Central memory CD8-positive, alpha-beta T cell (primary cell): ENCODE measurements at regions not wholly inside any gene's neighbourhood (a gene's known extent, or its start where the extent isn't known, plus 50 kb on each side); places are given as distances from the start of the nearest gene placed in this dataset.

Experiments
- ATAC-seq: fragments of 150-1000 bp; cut with Tn5 transposase; replicated peaks from 2 replicates; pipeline ENCODE4 v1.10.0; 2022; ENCODE audit warnings: mild to moderate bottlenecking, moderate FRiP score, moderate number of reproducible peaks; ENCODE audit not compliant: poor library complexity, severe bottlenecking; ENCODE audit errors: extremely low read depth
- DNase-seq, 2 donors: peaks; one replicate each; pipeline ENCODE4 v3.0.0; 2021; ENCODE audit warnings: low spot score in 2 of 2
- H3K27ac Mint-ChIP-seq: one replicate; pipeline ENCODE4 v1.8.0; 2022; ENCODE audit warnings: low read depth, mild to moderate bottlenecking, moderate library complexity, mixed read lengths
- H3K27me3 Mint-ChIP-seq: one replicate; pipeline ENCODE4 v1.8.0; 2022; ENCODE audit warnings: mixed read lengths
- H3K36me3 Mint-ChIP-seq: one replicate; pipeline ENCODE4 v1.8.0; 2022; ENCODE audit warnings: mild to moderate bottlenecking, moderate library complexity, mixed read lengths; ENCODE audit not compliant: insufficient read depth
- H3K4me1 Mint-ChIP-seq: one replicate; pipeline ENCODE4 v1.8.0; 2022; ENCODE audit warnings: mixed read lengths
- H3K4me3 Mint-ChIP-seq: one replicate; pipeline ENCODE4 v1.8.0; 2022; ENCODE audit warnings: mild to moderate bottlenecking, moderate library complexity, mixed read lengths
- H3K9me3 Mint-ChIP-seq: one replicate; pipeline ENCODE4 v1.8.0; 2022; ENCODE audit warnings: mixed read lengths

- H3K4me1 Mint-ChIP-seq, result no peaks in the 10 kb centered on the region
- ATAC-seq, result no peak
- H3K27ac Mint-ChIP-seq, result no peak overlapping the region
- no peaks in the 10 kb centered on the region for H3K9me3 Mint-ChIP-seq
- peaks cover 36% of the 10 kb centered on the region for H3K27me3 Mint-ChIP-seq
- no peak for DNase-seq
- H3K4me3 Mint-ChIP-seq, result no peak overlapping the region
- H3K36me3 Mint-ChIP-seq, result peaks cover 3% of the 10 kb centered on the region
These were observed 406.8 kb upstream of the SULF2 start for GRCh38 chr20:48192109-48192508.

DNA sequence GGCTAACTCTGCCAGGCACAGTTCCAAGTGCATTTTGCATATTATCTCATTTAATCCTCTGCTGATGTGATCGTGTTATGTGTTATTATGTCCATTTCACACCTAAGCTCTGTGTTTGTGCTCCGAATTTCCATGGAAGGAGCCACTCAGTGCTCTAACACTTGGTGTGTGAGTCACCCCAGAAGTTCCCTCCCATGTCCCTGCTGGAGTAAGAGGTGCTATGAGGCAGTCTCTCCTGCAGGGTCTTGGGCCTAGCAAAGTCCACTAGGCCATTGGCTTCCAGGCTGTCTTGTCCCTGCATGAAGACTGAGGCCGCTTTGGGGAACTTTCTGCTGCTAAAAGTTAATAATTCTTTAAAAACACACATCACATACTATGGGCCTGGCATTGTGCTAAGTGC is 405.9 kb upstream of the SULF2 start:
- Mint-ChIP-seq H3K27ac (no peak overlapping the region), H3K9me3 (no peaks in the 10 kb centered on the region), H3K4me1 (no peaks in the 10 kb centered on the region), H3K4me3 (no peak overlapping the region), H3K27me3 (peaks cover 35% of the 10 kb centered on the region), H3K36me3 (peaks cover 3% of the 10 kb centered on the region)
- no peak for DNase-seq
- ATAC-seq, result no peak

- H3K27me3 Mint-ChIP-seq, result peaks cover 30% of the 10 kb centered on the region
- H3K9me3 Mint-ChIP-seq, result no peaks in the 10 kb centered on the region
- DNase-seq, result no peak
- no peak overlapping the region for H3K27ac Mint-ChIP-seq
- peaks cover 3% of the 10 kb centered on the region for H3K36me3 Mint-ChIP-seq
- no peak overlapping the region for H3K4me3 Mint-ChIP-seq
- no peak for ATAC-seq
- H3K4me1 Mint-ChIP-seq, result no peaks in the 10 kb centered on the region
These were observed 405.5 kb upstream of the SULF2 start for GRCh38 chr20:48190757-48191156.

- no peak for DNase-seq
- no peaks in the 10 kb centered on the region for H3K36me3 Mint-ChIP-seq
- H3K27me3 Mint-ChIP-seq, result peaks cover 18% of the 10 kb centered on the region
- ATAC-seq, result no peak
- no peak overlapping the region for H3K4me3 Mint-ChIP-seq
- H3K9me3 Mint-ChIP-seq, result no peaks in the 10 kb centered on the region
- no peaks in the 10 kb centered on the region for H3K4me1 Mint-ChIP-seq
- H3K27ac Mint-ChIP-seq, result no peak overlapping the region
These were observed 403.9 kb upstream of the SULF2 start for GRCh38 chr20:48189181-48189580.

DNA sequence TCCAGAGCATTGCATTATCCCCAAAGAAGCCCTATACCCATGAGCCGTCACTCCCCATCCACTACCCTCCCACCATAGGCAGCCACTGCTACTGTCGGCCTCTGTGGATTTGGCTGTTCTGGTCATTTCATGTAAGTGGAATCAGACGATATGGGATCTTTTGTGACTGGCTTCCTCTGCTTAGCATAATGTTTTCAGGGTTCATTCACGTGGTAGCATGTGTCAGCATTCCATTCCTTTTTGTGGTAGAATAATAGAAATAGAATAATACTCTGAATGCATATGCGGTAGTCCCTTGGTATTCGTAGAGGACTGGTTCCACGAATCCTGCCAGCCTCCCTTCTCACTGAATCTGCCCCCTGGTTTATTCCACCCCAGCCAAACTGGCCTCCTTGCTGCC is 402.6 kb upstream of the SULF2 start:
- Mint-ChIP-seq H3K27ac (no peak overlapping the region), H3K9me3 (no peaks in the 10 kb centered on the region), H3K27me3 (peaks cover 5% of the 10 kb centered on the region), H3K4me3 (no peak overlapping the region), H3K4me1 (no peaks in the 10 kb centered on the region), H3K36me3 (no peaks in the 10 kb centered on the region)
- DNase-seq, result no peak
- ATAC-seq, result no peak

- Mint-ChIP-seq H3K27me3 (no peaks in the 10 kb centered on the region), H3K9me3 (no peaks in the 10 kb centered on the region), H3K36me3 (no peaks in the 10 kb centered on the region), H3K27ac (no peak overlapping the region), H3K4me3 (no peak overlapping the region), H3K4me1 (no peaks in the 10 kb centered on the region)
- DNase-seq (no peak), ATAC-seq (no peak)
These were observed 401.6 kb upstream of the SULF2 start for GRCh38 chr20:48186915-48187314.

DNA sequence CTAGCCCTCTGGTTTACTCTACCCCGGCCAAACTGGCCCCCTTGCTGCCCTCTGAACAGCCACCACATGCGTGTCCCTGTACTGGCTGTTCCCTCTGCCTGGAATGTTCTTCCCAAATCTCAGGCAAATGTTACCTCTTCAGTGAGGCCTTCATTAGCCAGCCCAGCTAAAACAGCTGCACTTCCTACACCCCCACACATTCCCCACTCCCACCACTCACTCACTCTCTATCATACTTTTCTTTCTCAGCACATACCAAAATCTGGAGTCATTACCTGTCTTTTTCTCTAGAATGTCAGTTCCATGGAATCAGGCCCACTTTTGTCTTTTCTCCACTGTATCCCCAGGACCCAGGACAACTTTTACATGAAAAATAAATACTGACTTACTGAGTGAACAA is 401.2 kb upstream of the SULF2 start:
- Mint-ChIP-seq H3K36me3 (no peaks in the 10 kb centered on the region), H3K4me1 (no peaks in the 10 kb centered on the region), H3K27ac (no peak overlapping the region), H3K9me3 (no peaks in the 10 kb centered on the region), H3K27me3 (no peaks in the 10 kb centered on the region), H3K4me3 (no peak overlapping the region)
- DNase-seq, result no peak
- no peak for ATAC-seq

- ATAC-seq, result no peak
- H3K4me3 Mint-ChIP-seq, result no peak overlapping the region
- H3K9me3 Mint-ChIP-seq, result no peaks in the 10 kb centered on the region
- peaks cover 13% of the 10 kb centered on the region for H3K27me3 Mint-ChIP-seq
- no peak for DNase-seq
- H3K36me3 Mint-ChIP-seq, result no peaks in the 10 kb centered on the region
- no peak overlapping the region for H3K27ac Mint-ChIP-seq
- no peaks in the 10 kb centered on the region for H3K4me1 Mint-ChIP-seq
These were observed 398.9 kb upstream of the SULF2 start for GRCh38 chr20:48184229-48184628.

GRCh38 chr20:48181261-48181935 is 396.1 kb upstream of the SULF2 start:
- no peaks in the 10 kb centered on the region for H3K4me1 Mint-ChIP-seq
- no peak overlapping the region for H3K4me3 Mint-ChIP-seq
- no peaks in the 10 kb centered on the region for H3K36me3 Mint-ChIP-seq
- H3K9me3 Mint-ChIP-seq, result no peaks in the 10 kb centered on the region
- H3K27me3 Mint-ChIP-seq, result peaks cover 36% of the 10 kb centered on the region
- no peak overlapping the region for H3K27ac Mint-ChIP-seq
- DNase-seq (no peak), ATAC-seq (no peak)

GRCh38 chr20:48180618-48181017 is 395.3 kb upstream of the SULF2 start:
- peaks cover 44% of the 10 kb centered on the region for H3K27me3 Mint-ChIP-seq
- no peaks in the 10 kb centered on the region for H3K9me3 Mint-ChIP-seq
- no peaks in the 10 kb centered on the region for H3K36me3 Mint-ChIP-seq
- no peak overlapping the region for H3K4me3 Mint-ChIP-seq
- no peak for DNase-seq
- no peaks in the 10 kb centered on the region for H3K4me1 Mint-ChIP-seq
- no peak overlapping the region for H3K27ac Mint-ChIP-seq
- ATAC-seq, result no peak

DNA sequence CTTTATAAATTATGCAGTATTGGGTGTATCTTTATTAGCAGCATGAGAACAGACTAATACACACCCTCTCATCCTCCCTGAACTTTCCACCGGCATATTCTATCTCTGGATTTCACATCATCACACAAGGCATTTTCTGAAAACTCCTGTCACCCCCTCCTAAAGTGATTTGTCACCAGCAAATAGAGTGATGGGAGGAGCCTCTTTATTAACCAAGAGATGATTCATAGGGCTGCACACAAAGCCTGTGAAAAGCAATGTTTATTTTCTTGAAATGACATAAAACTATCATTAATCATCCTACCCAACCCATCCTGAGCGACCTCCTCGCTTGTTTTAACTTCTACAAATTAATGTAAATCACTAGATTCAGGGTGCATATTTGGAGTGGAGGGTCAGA is 394.7 kb upstream of the SULF2 start:
- no peak overlapping the region for H3K4me3 Mint-ChIP-seq
- peaks cover 44% of the 10 kb centered on the region for H3K27me3 Mint-ChIP-seq
- H3K9me3 Mint-ChIP-seq, result no peaks in the 10 kb centered on the region
- no peak overlapping the region for H3K27ac Mint-ChIP-seq
- H3K36me3 Mint-ChIP-seq, result no peaks in the 10 kb centered on the region
- DNase-seq (no peak), ATAC-seq (no peak)
- H3K4me1 Mint-ChIP-seq, result no peaks in the 10 kb centered on the region

GRCh38 chr20:48178633-48179032 is 393.4 kb upstream of the SULF2 start:
- DNase-seq (no peak), ATAC-seq (no peak)
- no peak overlapping the region for H3K27ac Mint-ChIP-seq
- H3K9me3 Mint-ChIP-seq, result no peaks in the 10 kb centered on the region
- H3K4me1 Mint-ChIP-seq, result no peaks in the 10 kb centered on the region
- peaks cover 44% of the 10 kb centered on the region for H3K27me3 Mint-ChIP-seq
- no peak overlapping the region for H3K4me3 Mint-ChIP-seq
- no peaks in the 10 kb centered on the region for H3K36me3 Mint-ChIP-seq

GRCh38 chr20:48177058-48177457 is 391.8 kb upstream of the SULF2 start:
- Mint-ChIP-seq H3K36me3 (no peaks in the 10 kb centered on the region), H3K4me1 (no peaks in the 10 kb centered on the region), H3K27ac (no peak overlapping the region), H3K9me3 (no peaks in the 10 kb centered on the region), H3K4me3 (no peak overlapping the region), H3K27me3 (peaks cover 55% of the 10 kb centered on the region)
- ATAC-seq, result no peak
- no peak for DNase-seq

DNA sequence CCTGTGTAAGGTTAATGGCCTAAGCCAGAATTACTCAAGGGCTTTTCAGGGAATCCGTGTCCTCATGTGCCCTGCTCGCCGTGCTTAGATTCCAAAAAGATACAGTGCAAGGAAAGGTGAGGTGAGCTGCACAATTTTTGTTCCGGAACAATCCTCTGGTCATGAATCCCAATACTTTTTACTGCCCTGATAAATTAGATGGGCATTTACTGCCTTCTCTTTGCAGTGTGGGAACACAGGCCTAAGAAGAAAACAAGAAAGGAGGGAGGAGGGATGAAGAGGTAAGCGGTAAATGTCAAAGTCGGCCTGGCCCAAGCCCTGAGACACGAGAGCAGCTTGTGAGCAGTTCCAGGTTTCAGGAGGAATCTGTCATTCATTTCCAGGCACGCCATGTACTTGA is 390.9 kb upstream of the SULF2 start:
- Mint-ChIP-seq H3K36me3 (no peaks in the 10 kb centered on the region), H3K27me3 (peaks cover 64% of the 10 kb centered on the region), H3K4me1 (no peaks in the 10 kb centered on the region), H3K4me3 (no peak overlapping the region), H3K9me3 (no peaks in the 10 kb centered on the region), H3K27ac (no peak overlapping the region)
- ATAC-seq (no peak), DNase-seq (no peak)
